ENCODE measurements at regions not wholly inside any gene's neighbourhood (a gene's known extent, or its start where the extent isn't known, plus 50 kb on each side); places are given as distances from the start of the nearest gene placed in this dataset.

- TF ChIP-seq CHD7 (IDR thresholded peaks at IDR 0.05; ENCODE audit: insufficient replicate concordance, low read length) (no peak), RAD21 (IDR thresholded peaks at IDR 0.05 in 1 of 2, conservative IDR thresholded peaks at IDR 0.05 in 1 of 2; ENCODE audit: low read depth in 2 of 2, low read length in 2 of 2) (no peak), CTCF (IDR thresholded peaks at IDR 0.05; ENCODE audit: control extremely low read depth in 1 of 3, insufficient read depth in 1 of 3, low read depth in 1 of 3, low read length in 3 of 3) (no peak), POU5F1 (IDR thresholded peaks at IDR 0.05; ENCODE audit: low read depth, low read length) (no peak), SIRT6 (IDR thresholded peaks at IDR 0.05; ENCODE audit: low read length) (no peak), GABPA (IDR thresholded peaks at IDR 0.05; ENCODE audit: borderline replicate concordance, insufficient read depth, low read length) (no peak), POLR2A (IDR thresholded peaks at IDR 0.05; ENCODE audit: control extremely low read depth in 1 of 2, low read depth in 2 of 2, low read length in 2 of 2) (no peak), KDM5A (IDR thresholded peaks at IDR 0.05; ENCODE audit: low read length) (no peak)
These were observed 168.2 kb downstream of the TBC1D2B start (continued) for GRCh38 chr15:77909182-77909940.

All from H1 (cell line).